22Rv1 (cell line): ENCODE measurements at regions not wholly inside any gene's neighbourhood (a gene's known extent, or its start where the extent isn't known, plus 50 kb on each side); places are given as distances from the start of the nearest gene placed in this dataset.

Experiments
- ZFX ChIP-seq: fragments of 450-650 bp; IDR thresholded peaks from 2 replicates; pipeline ENCODE4 v1.6.1; 2017; ENCODE audit warnings: antibody characterized with exemption, borderline replicate concordance
- TF ChIP-seq, protein P1 (sequence below): fragments of 450-650 bp; IDR thresholded peaks from 2 replicates; pipeline ENCODE4 v1.5.1; 2017; ENCODE audit warnings: mild to moderate bottlenecking

DNA sequence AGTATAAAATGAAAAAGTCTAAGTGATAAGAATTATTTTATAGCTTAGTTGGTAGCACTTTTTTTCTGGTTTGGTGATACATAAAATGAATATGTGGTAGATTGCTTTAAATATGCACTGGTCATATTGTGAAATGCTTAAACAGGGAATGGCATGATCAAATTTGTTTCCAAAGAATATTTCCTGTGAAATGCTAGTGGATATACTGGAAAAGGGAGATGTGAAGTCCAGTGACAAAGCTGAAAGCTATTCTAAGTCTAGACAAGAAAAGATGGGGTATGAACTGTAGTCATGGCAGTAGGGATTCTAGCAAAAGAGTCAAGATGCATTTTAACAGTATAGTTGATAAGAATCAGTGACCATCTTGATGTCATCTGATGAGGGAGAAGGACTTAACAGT lies 98.9 kb upstream of the MME start:
- TF ChIP-seq, protein P1, sequence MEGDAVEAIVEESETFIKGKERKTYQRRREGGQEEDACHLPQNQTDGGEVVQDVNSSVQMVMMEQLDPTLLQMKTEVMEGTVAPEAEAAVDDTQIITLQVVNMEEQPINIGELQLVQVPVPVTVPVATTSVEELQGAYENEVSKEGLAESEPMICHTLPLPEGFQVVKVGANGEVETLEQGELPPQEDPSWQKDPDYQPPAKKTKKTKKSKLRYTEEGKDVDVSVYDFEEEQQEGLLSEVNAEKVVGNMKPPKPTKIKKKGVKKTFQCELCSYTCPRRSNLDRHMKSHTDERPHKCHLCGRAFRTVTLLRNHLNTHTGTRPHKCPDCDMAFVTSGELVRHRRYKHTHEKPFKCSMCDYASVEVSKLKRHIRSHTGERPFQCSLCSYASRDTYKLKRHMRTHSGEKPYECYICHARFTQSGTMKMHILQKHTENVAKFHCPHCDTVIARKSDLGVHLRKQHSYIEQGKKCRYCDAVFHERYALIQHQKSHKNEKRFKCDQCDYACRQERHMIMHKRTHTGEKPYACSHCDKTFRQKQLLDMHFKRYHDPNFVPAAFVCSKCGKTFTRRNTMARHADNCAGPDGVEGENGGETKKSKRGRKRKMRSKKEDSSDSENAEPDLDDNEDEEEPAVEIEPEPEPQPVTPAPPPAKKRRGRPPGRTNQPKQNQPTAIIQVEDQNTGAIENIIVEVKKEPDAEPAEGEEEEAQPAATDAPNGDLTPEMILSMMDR: no peak
- no peak for TF ChIP-seq ZFX
